NB4 (cell line): ENCODE measurements at regions not wholly inside any gene's neighbourhood (a gene's known extent, or its start where the extent isn't known, plus 50 kb on each side); places are given as distances from the start of the nearest gene placed in this dataset.

Experiments used
- POLR2A ChIP-seq: IDR thresholded peaks from 2 replicates; pipeline ENCODE4 v1.6.1; 2011; ENCODE audit warnings: mild to moderate bottlenecking; ENCODE audit not compliant: insufficient read length; ENCODE audit errors: extremely low read depth
- TF ChIP-seq, protein P1 (sequence below): IDR thresholded peaks from one replicate; pipeline ENCODE4 v1.5.1; 2012; ENCODE audit warnings: low read depth, low read length
- TF ChIP-seq, protein P2 (sequence below): IDR thresholded peaks from 2 replicates; pipeline ENCODE4 v1.6.1; 2011; ENCODE audit warnings: low read depth, low read length

DNA sequence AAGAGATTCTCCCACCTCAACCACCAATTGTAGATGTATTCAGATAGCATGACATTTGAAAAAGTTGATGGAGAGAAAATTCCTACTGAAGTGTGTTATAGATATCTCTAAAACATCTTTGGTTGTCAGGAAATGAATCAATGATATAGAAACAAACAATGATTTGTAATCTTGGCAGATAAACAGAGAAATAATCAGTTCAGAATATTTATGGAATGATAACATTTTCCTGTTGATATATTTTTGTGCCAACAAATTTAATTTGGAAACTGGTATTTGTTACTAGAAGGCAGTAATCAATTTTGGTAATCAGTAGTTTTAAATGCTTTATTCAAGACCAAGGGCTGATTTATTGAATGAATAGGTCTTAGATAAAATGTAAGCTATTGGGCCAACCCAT lies 695.6 kb downstream of the USP25 start:
- TF ChIP-seq, protein P1, sequence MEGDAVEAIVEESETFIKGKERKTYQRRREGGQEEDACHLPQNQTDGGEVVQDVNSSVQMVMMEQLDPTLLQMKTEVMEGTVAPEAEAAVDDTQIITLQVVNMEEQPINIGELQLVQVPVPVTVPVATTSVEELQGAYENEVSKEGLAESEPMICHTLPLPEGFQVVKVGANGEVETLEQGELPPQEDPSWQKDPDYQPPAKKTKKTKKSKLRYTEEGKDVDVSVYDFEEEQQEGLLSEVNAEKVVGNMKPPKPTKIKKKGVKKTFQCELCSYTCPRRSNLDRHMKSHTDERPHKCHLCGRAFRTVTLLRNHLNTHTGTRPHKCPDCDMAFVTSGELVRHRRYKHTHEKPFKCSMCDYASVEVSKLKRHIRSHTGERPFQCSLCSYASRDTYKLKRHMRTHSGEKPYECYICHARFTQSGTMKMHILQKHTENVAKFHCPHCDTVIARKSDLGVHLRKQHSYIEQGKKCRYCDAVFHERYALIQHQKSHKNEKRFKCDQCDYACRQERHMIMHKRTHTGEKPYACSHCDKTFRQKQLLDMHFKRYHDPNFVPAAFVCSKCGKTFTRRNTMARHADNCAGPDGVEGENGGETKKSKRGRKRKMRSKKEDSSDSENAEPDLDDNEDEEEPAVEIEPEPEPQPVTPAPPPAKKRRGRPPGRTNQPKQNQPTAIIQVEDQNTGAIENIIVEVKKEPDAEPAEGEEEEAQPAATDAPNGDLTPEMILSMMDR = no peak
- TF ChIP-seq POLR2A = no peak
- TF ChIP-seq, protein P2, sequence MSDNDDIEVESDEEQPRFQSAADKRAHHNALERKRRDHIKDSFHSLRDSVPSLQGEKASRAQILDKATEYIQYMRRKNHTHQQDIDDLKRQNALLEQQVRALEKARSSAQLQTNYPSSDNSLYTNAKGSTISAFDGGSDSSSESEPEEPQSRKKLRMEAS = no peak
